ENCODE measurements at regions not wholly inside any gene's neighbourhood (a gene's known extent, or its start where the extent isn't known, plus 50 kb on each side); places are given as distances from the start of the nearest gene placed in this dataset.

DNA sequence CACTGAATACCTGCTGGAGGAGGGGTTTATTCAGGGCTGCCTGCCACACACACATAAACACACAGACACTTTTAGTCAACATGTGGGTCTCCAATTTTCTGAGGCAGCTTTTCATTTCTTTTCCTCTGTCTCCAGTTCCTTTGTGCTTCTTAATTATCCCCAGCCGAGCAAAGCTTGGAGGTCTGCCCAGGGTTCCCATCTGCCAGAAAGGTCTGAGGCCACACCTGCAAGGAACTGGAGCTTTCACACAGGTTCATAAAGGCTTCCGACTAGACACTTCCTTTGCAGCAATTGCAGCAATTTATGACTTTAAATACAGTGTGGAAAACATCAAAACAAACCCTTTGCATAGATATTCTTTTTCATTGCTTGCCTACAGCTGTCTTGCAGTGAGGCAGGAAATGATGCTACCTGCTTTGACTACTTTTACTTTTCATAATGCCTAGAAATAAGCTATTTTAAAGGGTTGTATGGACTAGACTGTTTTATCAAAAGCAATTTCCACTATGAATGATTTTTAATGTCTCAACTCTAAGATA lies 1318.9 kb downstream of the AACS start:
- TF ChIP-seq POLR2A (IDR thresholded peaks at IDR 0.05; ENCODE audit: extremely low read depth, insufficient read length): no peak
- TF ChIP-seq, protein P1, sequence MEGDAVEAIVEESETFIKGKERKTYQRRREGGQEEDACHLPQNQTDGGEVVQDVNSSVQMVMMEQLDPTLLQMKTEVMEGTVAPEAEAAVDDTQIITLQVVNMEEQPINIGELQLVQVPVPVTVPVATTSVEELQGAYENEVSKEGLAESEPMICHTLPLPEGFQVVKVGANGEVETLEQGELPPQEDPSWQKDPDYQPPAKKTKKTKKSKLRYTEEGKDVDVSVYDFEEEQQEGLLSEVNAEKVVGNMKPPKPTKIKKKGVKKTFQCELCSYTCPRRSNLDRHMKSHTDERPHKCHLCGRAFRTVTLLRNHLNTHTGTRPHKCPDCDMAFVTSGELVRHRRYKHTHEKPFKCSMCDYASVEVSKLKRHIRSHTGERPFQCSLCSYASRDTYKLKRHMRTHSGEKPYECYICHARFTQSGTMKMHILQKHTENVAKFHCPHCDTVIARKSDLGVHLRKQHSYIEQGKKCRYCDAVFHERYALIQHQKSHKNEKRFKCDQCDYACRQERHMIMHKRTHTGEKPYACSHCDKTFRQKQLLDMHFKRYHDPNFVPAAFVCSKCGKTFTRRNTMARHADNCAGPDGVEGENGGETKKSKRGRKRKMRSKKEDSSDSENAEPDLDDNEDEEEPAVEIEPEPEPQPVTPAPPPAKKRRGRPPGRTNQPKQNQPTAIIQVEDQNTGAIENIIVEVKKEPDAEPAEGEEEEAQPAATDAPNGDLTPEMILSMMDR (IDR thresholded peaks at IDR 0.05; ENCODE audit: low read depth, low read length): no peak
